ENCODE measurements at regions not wholly inside any gene's neighbourhood (a gene's known extent, or its start where the extent isn't known, plus 50 kb on each side); places are given as distances from the start of the nearest gene placed in this dataset.

DNA sequence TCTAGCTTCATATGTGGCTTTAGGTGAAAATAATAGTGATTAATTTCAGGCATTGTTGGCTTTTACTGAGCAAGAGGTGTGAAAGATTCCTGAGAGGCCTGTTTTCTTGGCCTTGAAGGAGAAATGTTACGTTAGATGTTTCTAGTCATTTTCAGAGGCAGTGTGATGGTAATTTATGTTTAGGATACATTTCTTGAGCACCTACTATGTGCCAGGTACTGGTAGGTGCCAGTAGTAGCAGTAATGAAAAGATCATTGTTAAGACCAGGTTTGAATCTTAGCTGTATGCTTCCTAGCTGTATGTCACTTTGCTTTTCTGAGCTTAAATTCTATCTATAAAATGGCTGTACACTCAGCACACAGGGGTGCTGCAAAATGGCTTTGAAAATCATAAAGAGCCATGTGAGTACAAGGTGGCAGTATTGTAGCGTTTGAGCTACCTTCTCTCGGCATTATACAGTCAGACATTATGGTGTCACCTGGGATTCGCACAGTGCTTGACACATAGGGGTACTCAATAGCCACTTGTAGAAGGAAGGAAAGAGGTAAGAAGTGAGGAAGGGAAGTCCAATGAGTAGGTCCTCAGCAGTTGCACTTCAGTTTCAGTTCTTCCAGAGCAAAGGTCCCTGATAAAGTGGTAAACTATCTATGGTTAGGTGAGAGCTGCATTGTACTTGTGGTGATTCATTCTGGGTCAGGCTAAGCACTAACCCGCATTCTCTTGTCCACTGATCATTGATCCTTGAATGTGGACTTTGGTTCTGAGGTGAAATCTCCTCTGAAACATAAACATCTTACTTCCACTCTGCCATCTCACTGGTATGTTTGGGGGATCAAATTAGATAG is 166.5 kb upstream of the NR3C1 start:
- TF ChIP-seq EZH2 (optimal IDR thresholded peaks at IDR 0.05; ENCODE audit: low read depth, low read length) = no peak
- TF ChIP-seq CTCF (IDR thresholded peaks at IDR 0.05; ENCODE audit: low read length) = no peak

Measured in MM.1S (cell line).